Omental fat pad (tissue), 3 donors: ENCODE measurements at regions not wholly inside any gene's neighbourhood (a gene's known extent, or its start where the extent isn't known, plus 50 kb on each side); places are given as distances from the start of the nearest gene placed in this dataset.

Experiments
- ATAC-seq: fragments of 150-250 bp; one replicate; pipeline ENCODE4 v1.9.1; 2016; ENCODE audit warnings: mild to moderate bottlenecking, moderate library complexity; ENCODE audit not compliant: low FRiP score
- DNase-seq: peaks from one replicate; pipeline ENCODE4 v3.0.0-alpha.2; 2019; ENCODE audit warnings: low spot score
- CTCF ChIP-seq, 3 donors: fragments of 450-650 bp; IDR thresholded peaks; one replicate each; pipeline ENCODE4 v1.5.1; 2016 to 2017; ENCODE audit warnings: antibody characterized with exemption in 3 of 3, mild to moderate bottlenecking in 3 of 3, moderate library complexity in 2 of 3

GRCh38 chr3:124269619-124270018 is 277.7 kb upstream of the ROPN1 start:
- no peak for DNase-seq
- ATAC-seq: no peak
- TF ChIP-seq CTCF (IDR thresholded peaks at IDR 0.05): no peak

GRCh38 chr3:124272605-124273151 is 280.8 kb upstream of the ROPN1 start:
- DNase-seq (no peak), ATAC-seq (peak; percentile 72)
- no peak for TF ChIP-seq CTCF (IDR thresholded peaks at IDR 0.05)

GRCh38 chr3:124273651-124274050 is 281.7 kb upstream of the ROPN1 start:
- no peak for TF ChIP-seq CTCF (IDR thresholded peaks at IDR 0.05)

GRCh38 chr3:124274051-124274450 is 282.1 kb upstream of the ROPN1 start:
- DNase-seq (no peak), ATAC-seq (no peak)
- no peak for TF ChIP-seq CTCF (IDR thresholded peaks at IDR 0.05)

More at GRCh38 chr3:124273651-124274050, 281.7 kb upstream of the ROPN1 start:
- ATAC-seq (no peak), DNase-seq (no peak)

- DNase-seq: no peak
These were observed 283.5 kb upstream of the ROPN1 start for GRCh38 chr3:124275412-124275811.

GRCh38 chr3:124276133-124276532 is 284.2 kb upstream of the ROPN1 start:
- DNase-seq: no peak
- no peak for TF ChIP-seq CTCF (IDR thresholded peaks at IDR 0.05)
- ATAC-seq: no peak

More at GRCh38 chr3:124275412-124275811, 283.5 kb upstream of the ROPN1 start:
- no peak for TF ChIP-seq CTCF (IDR thresholded peaks at IDR 0.05)
- no peak for ATAC-seq

GRCh38 chr3:124276539-124277143 is 284.7 kb upstream of the ROPN1 start:
- DNase-seq: no peak
- no peak for TF ChIP-seq CTCF (IDR thresholded peaks at IDR 0.05)
- ATAC-seq: no peak
